ENCODE measurements at regions not wholly inside any gene's neighbourhood (a gene's known extent, or its start where the extent isn't known, plus 50 kb on each side); places are given as distances from the start of the nearest gene placed in this dataset.

DNA sequence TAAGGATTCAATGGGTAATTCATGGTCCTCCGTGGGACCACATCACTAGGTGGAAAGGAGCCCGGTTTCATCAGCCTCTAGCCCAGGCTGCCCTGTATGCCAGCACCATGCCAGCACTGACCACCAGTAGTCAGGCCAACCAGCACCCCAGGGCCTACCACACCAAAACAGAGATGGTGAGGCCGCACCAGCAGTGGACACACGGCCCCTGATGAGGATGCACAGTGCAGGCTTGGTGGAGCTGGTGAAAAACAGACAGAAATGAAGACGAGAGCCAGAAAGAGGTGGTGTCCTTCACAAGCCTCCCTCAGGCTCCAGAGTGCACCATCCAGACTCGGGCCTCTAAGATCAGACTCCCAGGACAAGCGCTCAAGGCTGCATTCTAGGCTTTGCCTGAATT, 128.2 kb downstream of the MED10 start:
- TF ChIP-seq, protein P1, sequence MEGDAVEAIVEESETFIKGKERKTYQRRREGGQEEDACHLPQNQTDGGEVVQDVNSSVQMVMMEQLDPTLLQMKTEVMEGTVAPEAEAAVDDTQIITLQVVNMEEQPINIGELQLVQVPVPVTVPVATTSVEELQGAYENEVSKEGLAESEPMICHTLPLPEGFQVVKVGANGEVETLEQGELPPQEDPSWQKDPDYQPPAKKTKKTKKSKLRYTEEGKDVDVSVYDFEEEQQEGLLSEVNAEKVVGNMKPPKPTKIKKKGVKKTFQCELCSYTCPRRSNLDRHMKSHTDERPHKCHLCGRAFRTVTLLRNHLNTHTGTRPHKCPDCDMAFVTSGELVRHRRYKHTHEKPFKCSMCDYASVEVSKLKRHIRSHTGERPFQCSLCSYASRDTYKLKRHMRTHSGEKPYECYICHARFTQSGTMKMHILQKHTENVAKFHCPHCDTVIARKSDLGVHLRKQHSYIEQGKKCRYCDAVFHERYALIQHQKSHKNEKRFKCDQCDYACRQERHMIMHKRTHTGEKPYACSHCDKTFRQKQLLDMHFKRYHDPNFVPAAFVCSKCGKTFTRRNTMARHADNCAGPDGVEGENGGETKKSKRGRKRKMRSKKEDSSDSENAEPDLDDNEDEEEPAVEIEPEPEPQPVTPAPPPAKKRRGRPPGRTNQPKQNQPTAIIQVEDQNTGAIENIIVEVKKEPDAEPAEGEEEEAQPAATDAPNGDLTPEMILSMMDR (IDR thresholded peaks at IDR 0.05; ENCODE audit: insufficient read depth, low read depth, low read length), result no peak
- no peak for TF ChIP-seq EZH2 (IDR thresholded peaks at IDR 0.05; ENCODE audit: insufficient read depth, low read length)
